MCF 10A (cell line): ENCODE measurements at regions not wholly inside any gene's neighbourhood (a gene's known extent, or its start where the extent isn't known, plus 50 kb on each side); places are given as distances from the start of the nearest gene placed in this dataset.

Experiments
- BruUV-seq: library from RNA; stranded (reverse); fragments of 400-500 nt; replicated peaks from 2 replicates; lab custom pipeline; 2021; lab: Mats Ljungman, UMichigan
- CTCF ChIA-PET: fragments of 300-600 bp; sonication (Branson Sonifier 250); formaldehyde crosslinking; extraction: SDS; loops from one replicate; lab custom pipeline; 2021; ENCODE audit warnings: antibody characterized with exemption, inconsistent platforms; lab: Yijun Ruan, JAX
- POLR2A ChIA-PET: fragments of 300-600, 350-650 bp; sonication (Branson Sonifier 250); formaldehyde crosslinking; extraction: SDS; loops from one replicate; lab custom pipeline; 2020; ENCODE audit warnings: antibody characterized with exemption, inconsistent platforms; lab: Yijun Ruan, JAX
- DNase-seq: peaks from one replicate; pipeline ENCODE4 v3.0.0-alpha.2; 2018; ENCODE audit not compliant: unreplicated experiment
- H3K27ac Mint-ChIP-seq: one replicate; pipeline ENCODE4 v1.8.0; 2022; ENCODE audit warnings: mild to moderate bottlenecking, low read depth, mixed read lengths; ENCODE audit not compliant: unreplicated experiment
- H3K27me3 Mint-ChIP-seq: one replicate; pipeline ENCODE4 v1.8.0; 2022; ENCODE audit warnings: mixed read lengths; ENCODE audit not compliant: insufficient read depth, unreplicated experiment
- H3K36me3 Mint-ChIP-seq: one replicate; pipeline ENCODE4 v1.8.0; 2022; ENCODE audit warnings: mild to moderate bottlenecking, moderate library complexity, mixed read lengths; ENCODE audit not compliant: insufficient read depth, unreplicated experiment
- H3K4me1 Mint-ChIP-seq: one replicate; pipeline ENCODE4 v1.8.0; 2022; ENCODE audit warnings: mixed read lengths; ENCODE audit not compliant: insufficient read depth, unreplicated experiment
- H3K4me3 Mint-ChIP-seq: one replicate; pipeline ENCODE4 v1.8.0; 2022; ENCODE audit warnings: mild to moderate bottlenecking, moderate library complexity, mixed read lengths; ENCODE audit not compliant: unreplicated experiment
- H3K9me3 Mint-ChIP-seq: one replicate; pipeline ENCODE4 v1.8.0; 2022; ENCODE audit warnings: mixed read lengths; ENCODE audit not compliant: unreplicated experiment
- CTCF ChIP-seq: fragments of 200-600 bp; IDR thresholded peaks from one replicate; pipeline ENCODE4 v1.8.0; 2022; ENCODE audit warnings: antibody characterized with exemption, mild to moderate bottlenecking; ENCODE audit not compliant: unreplicated experiment
- intact Hi-C: fragments of 100-400 bp; cut with micrococcal nuclease; formaldehyde crosslinking; loops from 2 replicates; pipeline ENCODE4 v1.14.1; 2022

GRCh38 chr13:94822356-94822755, 110.0 kb upstream of the SOX21 start:
- H3K9me3 Mint-ChIP-seq, result no peaks in the 10 kb centered on the region
- no peak for DNase-seq
- H3K36me3 Mint-ChIP-seq, result no peaks in the 10 kb centered on the region
- TF ChIP-seq CTCF, result no peak
- no TSS peak for BruUV-seq
- no peaks in the 10 kb centered on the region for H3K4me1 Mint-ChIP-seq
- H3K27me3 Mint-ChIP-seq, result no peaks in the 10 kb centered on the region
- no peak overlapping the region for H3K4me3 Mint-ChIP-seq
- intact Hi-C loops, result no loop called here
- CTCF ChIA-PET, result no interaction called here
- no peak overlapping the region for H3K27ac Mint-ChIP-seq
- POLR2A ChIA-PET, result no interaction called here

GRCh38 chr13:94816256-94816655, 103.9 kb upstream of the SOX21 start:
- BruUV-seq, result no TSS peak
- CTCF ChIA-PET, result interaction anchor here (0.7 kb wide), 1 partner anchor 748 kb away, joined by 6 read pairs; no protein-coding TSS in a partner anchor

GRCh38 chr13:94813920-94814475, 101.7 kb upstream of the SOX21 start:
- intact Hi-C loops, result no loop called here
- no peaks in the 10 kb centered on the region for H3K9me3 Mint-ChIP-seq
- BruUV-seq, result no TSS peak
- no peaks in the 10 kb centered on the region for H3K27me3 Mint-ChIP-seq
- no peak for DNase-seq
- H3K36me3 Mint-ChIP-seq, result no peaks in the 10 kb centered on the region
- ChIA-PET CTCF (interaction anchor here (0.6 kb wide), 1 partner anchor 16 kb away, joined by 3 read pairs; no protein-coding TSS in a partner anchor), POLR2A (no interaction called here)
- TF ChIP-seq CTCF, result no peak
- no peaks in the 10 kb centered on the region for H3K4me1 Mint-ChIP-seq
- H3K4me3 Mint-ChIP-seq, result no peak overlapping the region
- no peak overlapping the region for H3K27ac Mint-ChIP-seq

More at GRCh38 chr13:94816256-94816655, 103.9 kb upstream of the SOX21 start:
- DNase-seq, result no peak
- intact Hi-C loops, result no loop called here
- POLR2A ChIA-PET, result interaction anchor here (2.1 kb wide), 1 partner anchor 9 kb away, joined by 5 read pairs; no protein-coding TSS in a partner anchor
- TF ChIP-seq CTCF, result no peak
- Mint-ChIP-seq H3K9me3 (no peaks in the 10 kb centered on the region), H3K4me3 (no peak overlapping the region), H3K36me3 (no peaks in the 10 kb centered on the region), H3K27me3 (no peaks in the 10 kb centered on the region), H3K27ac (no peak overlapping the region), H3K4me1 (no peaks in the 10 kb centered on the region)

- DNase-seq, result no peak
- H3K4me1 Mint-ChIP-seq, result no peaks in the 10 kb centered on the region
- POLR2A ChIA-PET, result no interaction called here
- no peak overlapping the region for H3K4me3 Mint-ChIP-seq
- no peak overlapping the region for H3K27ac Mint-ChIP-seq
- BruUV-seq, result no TSS peak
- no peaks in the 10 kb centered on the region for H3K9me3 Mint-ChIP-seq
- no peaks in the 10 kb centered on the region for H3K36me3 Mint-ChIP-seq
- CTCF ChIA-PET, result no interaction called here
- no peak for TF ChIP-seq CTCF
- intact Hi-C loops, result no loop called here
- H3K27me3 Mint-ChIP-seq, result no peaks in the 10 kb centered on the region
These were observed 99.4 kb upstream of the SOX21 start for GRCh38 chr13:94811753-94812152.
